HG03103 (cell line): ENCODE measurements at regions not wholly inside any gene's neighbourhood (a gene's known extent, or its start where the extent isn't known, plus 50 kb on each side); places are given as distances from the start of the nearest gene placed in this dataset.

Source experiments
- ATAC-seq: cut with Tn5 transposase; IDR thresholded peaks from one replicate; pipeline ENCODE4 v1.9.1; 2021; ENCODE audit warnings: low read depth; ENCODE audit not compliant: unreplicated experiment

DNA sequence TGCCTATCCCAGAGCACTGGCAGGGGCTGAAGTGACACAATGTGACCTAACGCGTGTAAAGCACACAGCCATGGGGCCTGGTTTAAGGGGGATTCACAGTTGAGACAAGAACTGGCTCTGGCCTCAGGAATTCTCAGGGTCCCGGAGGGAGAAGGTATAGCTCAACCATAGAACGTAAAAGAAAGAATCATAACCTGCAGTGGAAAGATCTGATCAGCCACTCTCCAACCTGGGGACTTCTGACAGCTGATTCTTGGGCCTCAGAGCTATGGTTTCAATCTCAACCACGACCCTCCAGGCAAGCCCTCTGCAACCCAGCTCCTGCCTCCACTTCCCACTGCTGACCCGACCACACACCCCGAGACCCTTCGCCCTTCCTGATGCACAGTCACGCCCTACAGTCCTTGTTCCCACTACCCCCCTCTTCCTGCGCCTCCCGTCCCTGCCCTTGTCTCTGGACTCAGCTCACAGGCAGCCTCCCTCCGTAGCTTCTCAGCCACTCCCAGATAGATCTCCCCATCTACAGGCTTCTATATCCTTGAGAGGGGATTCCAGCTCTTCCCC lies 245.2 kb downstream of the BUB3 start:
- no peak for ATAC-seq

DNA sequence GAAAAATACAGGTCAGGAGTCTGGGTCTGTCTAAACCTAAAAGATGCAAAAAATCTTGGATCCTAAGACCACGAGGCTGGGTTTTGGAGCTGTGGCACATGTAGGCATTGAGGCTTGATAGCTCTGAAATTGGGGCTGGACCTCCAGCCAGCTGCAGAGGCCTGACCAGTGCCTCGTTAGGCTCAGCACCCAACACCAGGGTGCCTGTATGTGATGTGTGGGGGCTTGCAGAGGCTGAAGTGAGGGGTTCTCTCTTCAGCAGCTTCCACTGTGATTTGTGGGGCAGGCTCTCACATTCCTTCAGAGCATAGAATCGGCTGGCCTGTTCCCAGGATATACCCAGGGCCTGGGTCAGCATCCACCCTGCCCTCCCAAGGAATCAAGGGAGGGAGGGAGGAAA lies 247.8 kb downstream of the BUB3 start:
- no peak for ATAC-seq

DNA sequence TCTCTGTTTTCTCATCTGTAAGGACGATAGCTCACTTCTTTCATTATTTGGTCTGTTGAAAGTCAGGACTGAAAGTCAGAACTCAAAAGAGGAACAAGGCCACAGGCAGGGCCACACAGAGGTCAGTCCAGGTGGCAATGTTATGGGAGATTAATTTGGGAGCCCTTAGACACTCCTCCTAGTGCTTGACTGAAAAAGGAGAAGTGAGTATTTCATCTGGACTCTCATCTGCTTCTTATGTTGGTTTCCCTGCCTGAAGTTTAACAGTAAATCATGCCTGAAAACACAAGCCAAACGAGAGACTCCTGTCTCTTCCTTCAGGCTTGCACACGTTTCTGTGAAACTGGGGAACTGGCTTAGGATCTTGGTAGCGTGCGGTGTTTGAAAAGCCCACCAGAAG lies 248.5 kb downstream of the BUB3 start:
- peak; percentile 74 for ATAC-seq

DNA sequence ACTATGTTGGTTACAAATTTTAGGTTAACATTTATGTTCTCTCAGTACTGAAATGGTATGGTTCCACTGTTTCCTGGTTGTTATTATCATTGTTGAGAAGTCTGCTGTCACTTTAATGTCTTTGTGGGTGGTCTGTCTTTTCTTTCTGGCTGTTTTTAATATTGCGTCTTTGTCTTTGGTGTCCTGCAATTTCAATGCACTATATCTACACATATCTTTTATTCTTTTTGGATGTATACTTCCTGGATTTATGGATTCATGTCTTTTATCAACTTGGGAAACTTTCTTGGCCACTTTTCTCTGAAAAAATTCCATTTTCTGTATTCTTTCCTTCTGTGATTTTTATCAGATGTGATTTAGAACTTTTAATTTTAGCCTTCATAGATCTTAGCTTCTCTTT lies 250.2 kb downstream of the BUB3 start:
- no peak for ATAC-seq

DNA sequence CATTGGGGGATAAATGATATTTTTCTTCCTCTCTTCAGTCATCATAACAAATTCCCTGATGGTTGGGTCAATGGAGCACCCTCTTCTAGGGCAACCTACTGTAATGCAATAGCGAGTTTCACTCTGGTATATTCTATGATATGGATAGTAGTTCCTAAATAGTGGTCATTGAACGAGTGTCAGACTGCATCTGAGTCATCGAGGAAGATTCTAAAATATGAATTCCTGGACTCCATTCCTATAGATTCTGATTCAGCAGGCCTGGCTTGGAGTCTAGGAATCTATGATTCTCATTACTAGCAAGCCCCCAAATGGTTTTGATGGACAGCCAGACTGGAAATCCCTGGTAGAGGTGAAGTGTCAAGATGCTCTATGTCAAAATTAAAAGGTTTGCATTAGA lies 254.5 kb downstream of the BUB3 start:
- no peak for ATAC-seq

DNA sequence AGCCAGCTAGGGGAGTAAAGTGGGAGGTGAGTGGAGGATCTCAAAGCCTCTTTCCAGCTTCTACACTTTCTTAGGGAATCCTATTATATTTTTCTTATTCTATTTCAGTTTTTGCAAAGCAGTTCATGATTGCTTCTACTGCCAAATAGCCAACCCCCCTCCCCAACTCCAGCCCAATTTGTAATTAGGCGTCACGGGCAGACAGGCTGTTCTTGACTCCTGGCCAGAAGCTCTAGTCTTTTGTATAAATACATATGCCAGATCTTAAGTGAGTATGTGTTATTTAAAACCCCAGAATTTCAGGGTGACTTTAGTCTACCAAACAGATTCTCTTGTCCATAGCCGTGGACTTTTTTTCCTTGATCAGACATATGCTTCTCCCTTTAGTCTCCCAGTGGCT lies 255.2 kb downstream of the BUB3 start:
- no peak for ATAC-seq

DNA sequence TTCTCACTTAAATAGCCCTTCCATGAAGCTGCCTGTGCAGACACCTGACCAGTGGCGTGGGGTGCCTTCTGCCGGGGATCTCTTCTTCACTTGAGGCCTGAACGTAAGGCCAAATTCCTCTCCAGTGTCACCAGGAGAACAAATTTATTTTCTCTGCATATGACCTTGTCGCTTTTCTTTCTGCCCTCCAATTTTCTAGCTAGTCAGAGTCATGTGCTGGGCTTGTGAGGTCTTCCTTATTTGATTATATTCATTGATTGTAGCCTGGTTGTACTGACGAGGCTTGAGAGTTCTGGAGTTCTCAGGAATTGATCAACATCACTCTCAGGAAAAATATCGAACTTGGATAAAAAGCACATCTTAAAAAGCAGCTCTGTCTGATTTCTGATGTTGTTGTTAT lies 255.7 kb downstream of the BUB3 start:
- no peak for ATAC-seq

DNA sequence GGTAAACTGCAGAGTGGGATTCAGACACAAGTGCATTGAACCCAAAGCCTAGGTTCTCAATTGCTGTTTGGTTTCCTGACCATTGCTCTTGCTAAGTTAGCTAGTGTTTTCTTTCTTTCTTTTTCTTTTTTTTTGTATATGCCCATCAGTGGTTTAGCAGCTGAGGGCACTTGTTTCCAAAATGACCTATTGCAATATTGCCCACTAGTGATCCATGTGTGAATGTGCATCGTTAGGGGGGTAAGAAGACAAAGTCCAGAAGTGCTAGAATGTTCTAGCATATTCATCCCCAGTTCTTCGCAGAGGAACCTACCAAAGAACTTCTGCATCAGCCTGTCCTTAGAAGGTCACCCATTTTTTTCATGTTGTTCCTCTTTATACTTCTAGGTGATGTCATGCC lies 252.8 kb upstream of the GPR26 start:
- ATAC-seq = no peak

DNA sequence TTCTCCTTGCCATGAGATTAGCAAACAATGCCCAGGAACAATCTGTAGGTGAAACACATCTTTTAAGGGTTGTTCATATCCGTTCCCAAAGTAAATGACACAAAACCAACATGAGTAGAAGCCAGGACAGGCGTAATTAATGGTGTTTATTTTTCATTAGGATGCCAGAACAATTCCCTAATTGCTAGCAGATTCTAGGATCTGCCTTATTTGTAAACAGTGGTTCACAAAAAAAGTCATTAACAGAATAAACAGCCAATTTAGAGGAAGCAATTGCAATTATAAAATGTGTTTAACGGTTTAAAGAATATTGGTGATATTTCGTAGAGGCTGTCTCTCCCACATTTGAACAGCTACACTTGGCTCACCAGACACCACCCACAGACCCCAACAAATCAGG lies 250.6 kb upstream of the GPR26 start:
- no peak for ATAC-seq

DNA sequence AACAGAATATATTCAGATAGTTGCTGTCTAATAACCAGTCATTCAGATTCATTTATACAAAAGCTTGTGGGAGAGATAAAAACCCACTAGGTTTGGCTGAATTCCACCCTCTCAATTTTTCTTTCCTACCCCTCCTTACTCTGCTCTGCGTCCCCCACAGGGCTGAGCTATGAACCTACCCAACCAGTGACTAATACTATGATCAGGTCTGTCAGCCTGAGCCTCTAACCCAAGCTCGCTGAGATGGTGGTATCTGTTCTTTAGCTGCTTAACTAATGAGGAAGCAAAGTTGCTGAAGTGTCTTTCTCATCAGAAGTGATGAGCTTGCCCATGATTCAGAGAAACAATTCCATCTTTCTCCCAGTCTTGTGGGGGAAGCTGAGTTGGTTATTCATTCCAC lies 248.7 kb upstream of the GPR26 start:
- no peak for ATAC-seq

DNA sequence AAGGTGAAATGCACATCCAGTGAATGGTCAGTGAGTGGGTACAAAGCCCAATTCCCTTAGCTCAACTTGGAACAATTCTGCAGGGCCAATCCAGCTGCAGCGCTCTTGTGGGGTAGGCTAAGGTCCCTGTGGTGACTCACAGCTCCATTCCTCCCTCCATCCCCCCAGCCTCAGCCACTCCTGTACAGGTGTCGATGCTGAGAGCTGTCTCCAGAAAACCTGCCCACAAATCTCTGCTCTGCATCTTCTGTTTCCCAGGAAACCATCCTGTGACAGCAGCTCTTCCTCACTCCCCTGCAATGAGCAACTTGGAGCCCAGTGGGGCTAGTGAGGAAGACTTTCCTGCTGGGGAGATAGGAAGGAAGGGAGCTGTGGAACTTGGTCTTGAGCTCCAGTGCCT lies 244.7 kb upstream of the GPR26 start:
- ATAC-seq = no peak

DNA sequence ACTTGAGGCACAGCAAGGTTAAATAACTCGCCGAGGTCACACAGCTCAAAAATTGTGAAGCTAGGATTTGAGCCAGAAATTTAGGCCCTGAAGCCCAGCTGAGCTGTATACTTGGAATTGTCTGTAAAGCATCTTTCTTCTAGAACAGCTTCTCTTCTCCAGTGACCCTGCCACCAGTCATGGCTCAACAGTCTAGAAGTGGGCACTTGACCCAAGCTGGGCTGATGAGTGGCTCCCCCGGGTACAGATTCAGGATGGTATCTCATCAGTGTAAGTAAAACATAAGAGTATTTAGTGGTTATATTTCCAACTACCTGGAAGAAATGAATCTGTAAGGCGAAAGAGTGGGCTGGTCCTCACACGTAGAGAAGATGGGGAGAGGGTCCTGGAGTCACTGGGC lies 243.9 kb upstream of the GPR26 start:
- ATAC-seq = no peak

DNA sequence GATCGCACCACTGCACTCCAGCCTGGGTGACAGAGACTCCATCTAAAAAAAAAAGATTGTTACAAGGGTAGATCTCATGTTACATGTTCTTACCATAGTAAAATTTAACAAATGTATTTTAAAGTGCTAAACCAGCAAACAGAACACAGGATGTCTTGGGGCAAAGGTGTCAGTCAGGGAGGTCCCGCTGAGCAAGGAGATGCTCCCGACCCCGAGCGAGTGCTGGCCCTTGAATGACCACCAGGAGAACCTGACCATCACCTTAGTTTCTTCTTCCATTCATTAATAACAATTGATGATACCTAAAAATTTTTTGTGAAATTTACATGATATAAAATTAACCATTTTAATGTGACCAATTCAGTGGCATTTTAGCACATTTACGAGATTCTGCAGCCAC lies 241.6 kb upstream of the GPR26 start:
- ATAC-seq = no peak

DNA sequence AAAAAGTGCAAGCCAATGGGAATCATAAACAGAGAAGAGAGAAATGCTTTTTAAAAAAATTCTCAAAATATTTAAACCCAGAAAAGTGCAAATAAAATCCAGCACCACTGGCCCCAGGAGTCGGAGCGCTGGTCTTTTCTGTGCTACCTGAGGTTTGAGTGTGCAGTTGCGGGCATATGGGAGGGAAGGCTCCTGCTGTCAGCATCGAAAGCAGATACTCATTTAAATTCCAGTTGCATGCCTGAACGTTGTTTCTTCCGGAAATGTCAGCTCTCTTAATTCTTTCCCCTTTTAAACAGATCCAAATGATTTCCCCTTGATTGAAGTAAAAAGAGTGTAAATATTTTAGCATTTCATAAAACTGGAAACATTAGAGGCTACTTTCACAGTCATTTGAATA lies 240.5 kb upstream of the GPR26 start:
- ATAC-seq = no peak

DNA sequence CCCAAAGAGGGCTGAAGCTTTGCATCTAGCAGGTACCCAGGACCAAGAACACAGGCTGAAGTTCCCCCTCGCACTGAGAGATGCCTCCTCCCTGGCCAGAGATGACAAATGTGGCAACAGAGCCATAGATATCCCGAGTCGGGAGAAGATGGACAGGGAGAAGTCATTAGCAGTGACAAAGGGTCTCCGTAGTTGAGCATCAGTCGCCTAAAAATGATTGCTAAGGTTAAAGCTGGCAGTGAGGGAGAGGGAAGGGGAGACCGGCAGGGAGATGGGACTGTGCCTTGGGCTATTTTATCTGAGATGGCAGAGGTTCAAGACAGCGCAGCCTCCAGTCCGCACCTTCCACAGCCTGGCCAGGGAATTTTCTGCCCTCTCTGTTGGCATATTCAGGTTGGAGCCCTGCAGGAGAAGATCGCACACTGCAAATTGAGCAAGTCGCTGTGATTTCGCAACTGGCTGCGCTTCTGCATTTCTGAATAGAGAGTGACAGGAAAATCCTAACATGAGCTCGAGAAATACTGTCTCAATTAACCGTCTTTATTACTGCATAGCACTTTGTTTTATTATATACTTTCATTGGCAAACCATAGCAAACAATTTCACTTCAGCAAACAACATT lies 238.9 kb upstream of the GPR26 start:
- ATAC-seq = no peak

DNA sequence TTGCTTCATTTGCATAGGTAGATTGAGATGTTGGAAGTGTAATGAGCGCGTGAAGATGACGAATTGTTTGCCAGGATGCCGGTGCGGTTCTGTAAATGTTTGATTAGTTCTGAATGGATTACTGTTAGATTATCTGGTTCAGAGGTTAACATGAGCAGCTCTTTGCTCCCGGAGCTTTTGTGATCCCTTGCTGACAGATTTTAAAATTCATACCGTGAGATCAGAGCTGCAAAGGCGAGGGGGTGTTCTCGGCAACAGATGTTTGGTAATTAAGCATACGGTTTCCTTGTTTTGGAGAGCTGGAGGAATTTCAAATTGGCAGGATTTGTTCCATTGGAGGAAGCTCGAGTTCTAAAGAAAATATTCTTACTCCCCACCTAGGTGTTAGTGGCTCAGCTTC lies 237.8 kb upstream of the GPR26 start:
- no peak for ATAC-seq

DNA sequence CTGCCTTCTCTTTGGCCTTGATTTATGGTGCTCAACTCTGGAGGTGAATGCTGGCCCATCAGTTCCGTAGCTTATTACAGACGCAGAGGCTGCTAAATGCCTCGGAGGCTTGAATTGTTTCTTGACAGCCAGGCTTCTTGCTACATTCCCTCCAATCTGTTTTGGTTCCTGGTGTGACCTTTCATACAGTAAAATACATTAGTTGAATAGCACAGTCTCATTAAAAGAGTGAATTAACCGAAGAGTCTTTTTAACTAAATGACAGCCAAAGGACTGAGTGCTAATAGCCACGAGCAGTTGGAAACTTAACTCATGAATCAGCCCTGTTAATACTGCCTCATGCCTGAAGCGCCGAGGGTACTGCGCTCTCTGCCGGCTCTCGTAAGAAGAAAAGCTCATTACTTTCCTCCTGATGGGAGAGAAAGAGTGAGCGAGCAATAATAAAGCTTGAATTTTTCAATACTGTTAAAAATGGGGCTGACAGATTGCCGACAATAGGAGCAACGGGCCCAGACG lies 236.4 kb upstream of the GPR26 start:
- no peak for ATAC-seq

DNA sequence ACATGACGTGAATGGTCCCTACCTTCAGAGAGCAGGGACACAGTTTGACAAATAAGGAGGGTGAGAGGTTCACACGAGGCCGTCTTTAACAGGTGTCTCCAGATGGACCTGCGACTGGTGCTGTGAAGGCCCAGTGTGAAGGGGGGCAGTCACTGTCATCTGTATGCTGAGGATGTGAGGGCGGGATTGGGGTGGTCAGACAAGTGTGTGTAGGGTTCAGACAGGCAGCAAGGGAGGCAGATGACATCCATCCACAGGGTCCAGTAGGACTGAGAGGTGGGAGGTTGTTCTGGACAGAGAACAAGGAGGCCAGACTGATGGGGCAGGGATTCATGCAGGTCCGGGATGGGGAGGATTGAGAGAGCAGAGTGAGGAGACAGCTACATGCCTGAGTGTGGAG lies 232.6 kb upstream of the GPR26 start:
- ATAC-seq = no peak

DNA sequence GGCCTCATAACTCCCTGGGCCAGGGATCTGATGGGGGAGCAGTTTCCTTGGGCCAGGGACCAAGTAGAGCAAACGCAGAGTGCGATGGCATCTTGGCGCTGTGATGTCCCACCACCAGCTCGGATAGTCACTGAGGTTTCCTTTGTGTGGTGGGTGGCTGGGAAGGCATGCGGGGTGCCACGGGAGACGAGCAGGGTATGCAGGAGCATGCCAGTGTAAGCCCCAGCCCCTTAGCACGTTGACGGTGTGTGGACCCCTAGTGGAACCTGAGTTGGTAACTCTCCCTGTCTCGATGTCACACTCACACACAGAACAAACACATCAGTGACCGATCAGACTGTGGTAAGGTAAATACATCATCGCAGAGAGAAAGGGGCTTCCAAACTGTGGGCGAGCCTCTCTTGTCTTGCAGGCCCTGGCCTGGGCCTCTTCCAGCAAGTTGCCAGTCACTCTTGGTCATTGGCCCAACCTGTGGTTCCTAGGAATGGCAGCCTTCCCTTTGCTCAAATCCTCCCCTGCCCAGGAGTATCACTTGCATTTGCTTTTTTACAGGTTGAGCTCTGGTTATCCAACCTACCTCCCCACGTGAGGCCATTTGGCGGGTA lies 231.6 kb upstream of the GPR26 start:
- ATAC-seq = no peak

DNA sequence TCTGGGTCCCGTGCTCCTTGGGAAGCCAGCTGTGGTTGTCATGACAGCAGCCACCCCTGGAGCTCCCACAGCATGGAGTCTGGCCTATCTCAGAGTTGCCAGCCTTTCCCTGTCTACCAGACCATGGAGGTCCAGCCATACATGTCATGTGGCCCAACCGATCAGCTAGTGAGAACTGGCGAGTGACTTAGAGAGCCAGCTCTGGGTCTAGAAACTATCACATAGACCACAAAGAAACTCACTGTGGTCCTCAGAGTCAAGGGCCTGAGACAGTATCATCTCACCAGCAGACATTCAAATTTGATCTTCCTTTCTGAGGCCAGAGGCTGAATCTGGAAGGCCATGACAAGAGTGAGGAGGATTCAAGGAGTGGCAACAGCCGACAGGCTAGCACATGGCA lies 223.3 kb upstream of the GPR26 start:
- peak; percentile 73 for ATAC-seq

DNA sequence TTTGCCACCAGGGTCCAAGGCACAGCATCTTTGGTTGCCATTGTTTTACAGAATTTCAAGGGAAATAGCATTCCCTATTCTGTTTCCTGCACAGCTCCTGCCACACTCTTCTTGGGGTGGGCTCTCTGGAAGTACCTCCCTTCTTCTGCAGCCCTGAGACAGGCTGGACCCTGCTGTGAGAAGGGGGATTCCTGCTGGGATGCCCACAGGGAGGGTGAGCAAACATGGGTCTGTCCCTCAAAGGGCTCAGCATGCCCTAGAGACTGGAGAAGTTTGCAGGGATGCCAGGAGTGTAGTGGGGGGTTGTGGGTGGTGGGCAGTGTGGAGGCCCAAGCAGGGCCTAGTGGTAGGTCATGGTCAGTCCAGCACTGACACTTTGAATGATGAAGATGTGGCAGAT lies 222.2 kb upstream of the GPR26 start:
- no peak for ATAC-seq

DNA sequence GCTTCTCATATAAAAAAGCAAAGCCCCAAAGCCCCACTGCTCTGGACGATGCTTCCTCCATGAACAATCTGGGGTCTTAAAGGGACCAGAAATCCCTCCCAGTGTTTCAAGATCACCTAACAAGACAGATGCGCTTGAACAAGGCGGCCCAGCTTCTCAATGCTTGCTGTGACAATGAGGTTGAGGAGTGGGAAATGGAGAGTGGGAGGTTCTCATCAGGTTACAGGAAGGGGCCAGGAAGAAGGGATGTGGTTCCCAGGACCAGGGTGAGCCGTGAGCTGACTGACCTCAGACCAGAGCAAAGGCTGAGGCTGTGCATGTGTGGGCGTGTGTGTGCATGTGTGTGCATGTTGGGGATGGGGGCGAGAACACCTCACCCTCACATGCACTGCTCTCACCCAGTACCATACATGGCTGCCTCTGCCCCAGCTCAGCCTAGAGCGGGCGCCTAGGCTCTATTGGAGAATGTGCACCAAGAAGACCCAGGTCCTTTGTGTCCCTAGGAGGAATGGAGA lies 220.8 kb upstream of the GPR26 start:
- ATAC-seq = no peak
